Superior temporal gyrus (tissue), 1 donor: ENCODE measurements at regions not wholly inside any gene's neighbourhood (a gene's known extent, or its start where the extent isn't known, plus 50 kb on each side); places are given as distances from the start of the nearest gene placed in this dataset.
"Not testable (repeated sequence)": the region's sequence is repeated elsewhere in the genome, so short reads cannot be mapped to it uniquely, and the experiment has no call there.

Experiments
- DNase-seq: peaks from one replicate; pipeline ENCODE4 v3.0.0-alpha.2; 2016; ENCODE audit errors: extremely low spot score

DNA sequence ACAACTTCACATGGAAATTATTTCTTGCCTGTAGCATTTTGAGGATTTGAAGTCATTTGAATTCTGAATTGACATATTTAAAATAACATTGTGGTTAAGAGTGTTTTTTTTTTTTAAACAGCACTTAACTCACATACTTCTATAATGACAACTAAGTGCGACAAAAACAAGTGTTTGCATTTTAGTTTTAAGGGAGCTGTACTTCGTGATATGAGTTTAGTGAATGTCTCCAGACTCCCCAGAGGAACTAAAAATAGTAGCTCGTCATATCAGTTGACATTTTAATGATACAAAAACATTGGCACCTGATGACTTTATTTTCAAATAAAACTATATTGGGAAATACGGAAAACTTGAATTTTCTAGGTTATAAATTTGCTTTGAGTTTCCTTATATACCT lies 389.6 kb upstream of the MON1B start:
- DNase-seq, result no peak

DNA sequence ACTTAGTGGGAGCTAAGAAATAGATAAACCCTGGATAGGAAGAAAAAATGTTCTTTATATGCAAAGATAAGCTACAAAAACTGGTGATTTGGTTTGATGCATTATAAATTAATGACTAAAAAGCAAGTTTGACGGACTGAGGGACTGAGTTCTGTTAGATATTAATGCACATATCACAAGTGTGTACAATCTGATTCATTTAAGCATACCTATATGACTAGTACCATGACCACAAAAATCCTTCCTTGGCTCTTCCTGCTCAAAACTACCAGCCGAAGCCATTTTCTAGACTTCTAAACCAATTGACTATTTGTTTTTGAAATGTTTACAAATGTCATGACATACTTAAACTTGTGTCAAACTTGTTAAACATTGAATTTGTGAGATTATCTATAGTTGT lies 374.5 kb upstream of the MON1B start:
- no peak for DNase-seq

DNA sequence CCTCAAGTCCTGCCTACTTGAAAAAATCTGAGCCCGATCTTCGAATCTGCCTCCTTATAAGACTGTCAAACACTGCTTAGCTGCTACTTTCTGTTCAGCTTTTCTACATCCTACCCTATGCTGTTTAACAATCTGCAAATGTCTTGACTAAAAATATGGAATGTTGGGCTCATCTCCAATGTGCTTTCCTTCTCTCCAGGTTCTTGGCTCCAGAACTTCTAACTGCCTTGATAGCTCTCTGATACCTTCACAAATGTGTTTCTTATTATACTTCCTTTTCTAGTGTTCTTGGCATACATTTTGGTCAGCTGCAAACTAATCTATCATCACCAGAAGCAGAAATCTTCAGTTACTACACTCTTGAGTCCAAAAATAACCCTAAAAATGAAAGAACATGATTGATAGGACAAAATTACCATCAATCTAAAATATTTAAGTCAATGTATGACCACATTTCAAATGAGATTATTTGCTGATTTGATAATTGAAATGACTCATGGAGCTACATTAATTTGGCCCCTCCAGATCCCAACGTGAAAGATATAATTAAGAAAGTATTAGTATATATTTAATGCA lies 372.3 kb upstream of the MON1B start:
- peak; percentile 52 for DNase-seq

DNA sequence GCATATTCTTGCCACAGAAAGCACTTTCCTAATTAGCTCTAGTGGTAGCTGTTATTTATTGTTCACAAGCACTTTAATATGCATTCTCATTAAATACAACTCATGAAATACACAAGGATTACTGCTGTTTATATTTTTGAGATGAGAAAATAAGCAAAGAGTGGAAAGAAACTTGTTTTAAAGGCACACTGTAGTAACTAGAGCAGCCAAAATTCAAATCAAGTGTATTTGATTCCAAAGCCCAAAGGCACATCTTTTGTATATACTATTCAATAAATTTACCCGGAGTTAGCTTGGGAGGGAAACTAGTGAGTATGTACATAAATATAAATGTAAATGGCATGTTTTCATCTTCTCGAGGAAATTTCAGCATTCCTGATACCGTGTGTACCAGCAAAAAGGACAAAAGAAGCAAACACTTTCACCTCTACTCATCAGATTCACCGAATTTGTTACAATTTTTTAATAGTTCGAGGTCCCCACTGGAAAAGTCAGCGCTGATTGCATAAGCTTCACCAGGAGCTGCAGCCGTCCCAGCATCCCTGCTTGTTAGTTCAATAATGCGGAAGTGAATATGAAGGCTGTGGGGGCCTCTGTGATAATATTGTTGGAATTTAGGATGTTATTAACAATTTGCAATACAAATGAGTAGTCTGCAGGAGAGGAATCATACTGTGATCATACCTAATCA lies 371.6 kb upstream of the MON1B start:
- DNase-seq, result no peak

DNA sequence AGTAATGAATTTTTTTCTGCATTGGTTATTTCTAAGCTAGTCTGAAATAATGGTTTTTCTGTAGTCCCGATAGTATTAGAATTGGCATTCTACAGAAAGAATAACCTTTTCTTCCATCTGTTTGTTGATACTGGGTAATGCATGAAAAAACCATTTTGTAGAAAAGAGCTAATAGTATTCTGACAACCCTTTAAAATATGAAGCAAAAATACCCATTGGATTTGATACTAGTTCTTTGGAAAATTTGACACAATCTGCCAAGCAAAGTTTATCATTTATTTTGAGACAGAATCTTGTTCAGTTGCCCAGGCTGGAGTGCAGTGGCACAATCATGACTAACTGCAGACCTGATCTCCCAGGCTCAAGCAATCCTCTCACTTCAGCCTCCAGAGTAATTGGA lies 366.8 kb upstream of the MON1B start:
- no peak for DNase-seq

DNA sequence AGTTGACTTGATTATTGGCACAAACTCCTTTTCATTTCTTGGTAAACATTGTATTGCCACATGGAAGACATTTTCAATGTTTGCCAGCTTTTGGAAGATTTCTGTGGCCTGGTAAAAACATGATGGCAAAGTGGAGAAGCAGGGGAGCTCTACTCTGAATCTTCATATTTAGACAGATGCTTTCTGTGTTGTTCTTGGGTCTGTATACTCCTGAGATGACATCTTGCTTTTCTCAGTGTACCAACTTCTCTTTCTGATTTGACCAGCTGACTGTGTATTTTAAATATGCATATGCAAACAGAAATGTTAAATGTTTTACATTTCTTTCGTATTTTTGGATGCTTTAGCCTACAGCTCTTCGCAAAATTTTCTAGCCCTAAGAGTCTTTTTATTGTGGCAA lies 366.2 kb upstream of the MON1B start:
- DNase-seq, result no peak

DNA sequence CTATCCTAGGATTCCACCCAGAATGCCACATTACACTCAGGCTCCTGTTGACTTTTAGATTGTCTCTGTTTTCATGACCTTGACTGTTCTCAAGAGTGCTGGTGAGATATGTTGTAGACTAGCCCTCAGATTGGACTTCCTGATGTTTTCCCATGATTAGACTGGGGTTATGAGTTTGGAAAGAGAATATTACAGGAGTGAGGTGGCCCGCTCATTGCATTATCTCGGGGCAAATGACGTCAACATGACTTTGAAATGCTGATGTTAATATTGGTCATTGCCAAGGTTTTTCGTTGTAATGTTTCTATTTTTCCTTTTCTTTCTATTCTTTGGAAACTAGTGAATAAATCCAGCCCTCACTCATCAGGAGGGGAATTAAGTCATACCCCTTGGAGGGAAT lies 355.7 kb upstream of the MON1B start:
- DNase-seq, result no peak

DNA sequence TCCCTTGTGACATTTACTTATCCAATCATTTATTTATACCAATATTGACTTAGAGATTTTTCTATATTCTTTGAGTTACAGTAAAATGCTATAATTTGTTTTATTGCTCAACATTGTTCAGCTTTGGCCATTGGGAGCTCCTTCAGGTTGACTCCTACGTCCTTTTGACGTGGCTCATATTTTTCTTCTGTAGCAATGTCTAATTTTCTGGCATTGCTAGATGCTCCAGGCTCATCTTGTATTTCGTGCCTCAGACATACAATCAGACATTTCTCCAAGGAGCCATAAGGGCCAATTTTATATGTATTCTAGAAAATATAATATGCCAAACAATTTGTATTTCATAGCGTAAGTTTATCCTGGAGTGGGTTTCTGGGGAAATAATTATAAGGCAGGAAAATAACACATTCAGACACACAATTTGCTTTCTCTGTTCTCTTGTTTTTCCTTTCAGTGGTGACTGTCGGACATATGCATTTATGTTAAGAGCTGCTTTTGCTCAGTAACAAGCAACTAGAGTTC lies 355.1 kb upstream of the MON1B start:
- DNase-seq, result no peak

DNA sequence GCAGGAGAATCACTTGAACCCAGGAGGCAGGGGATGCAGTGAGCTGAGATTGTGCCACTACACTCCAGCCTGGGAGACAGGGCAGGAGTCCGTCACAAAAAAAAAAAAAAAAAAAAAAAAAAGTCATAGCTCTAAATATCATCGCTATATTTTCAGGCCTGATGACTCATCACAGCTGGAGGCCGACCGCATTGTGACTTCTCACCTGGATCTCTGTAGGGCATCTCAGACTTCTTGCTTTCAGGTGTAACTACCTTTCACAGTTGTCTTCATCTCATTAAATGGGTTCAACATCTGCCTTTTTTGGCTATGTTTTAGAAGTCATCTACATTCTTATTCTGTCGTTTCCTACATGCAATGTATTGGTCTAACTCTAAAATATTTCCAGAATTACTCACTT lies 353.1 kb upstream of the MON1B start:
- DNase-seq, result no peak

DNA sequence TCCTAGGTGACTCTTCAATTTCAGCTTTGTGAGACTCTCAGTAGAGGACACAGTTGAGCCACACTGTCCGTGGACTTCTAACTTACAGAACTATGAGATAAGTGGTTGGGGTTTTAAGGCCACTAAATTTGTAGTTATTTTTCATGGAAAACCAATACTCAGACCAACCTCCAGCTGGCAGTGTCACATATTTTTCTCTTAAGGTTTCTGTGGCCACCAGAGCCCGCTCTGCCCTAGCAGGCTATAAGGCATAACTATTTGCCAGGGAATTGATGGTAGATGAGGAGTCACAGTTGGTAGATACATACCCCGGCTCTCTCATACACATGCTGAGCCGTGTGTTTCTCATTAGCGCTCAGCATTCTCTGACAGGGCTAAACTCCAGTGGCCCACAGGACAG lies 336.8 kb upstream of the MON1B start:
- DNase-seq, result no peak

DNA sequence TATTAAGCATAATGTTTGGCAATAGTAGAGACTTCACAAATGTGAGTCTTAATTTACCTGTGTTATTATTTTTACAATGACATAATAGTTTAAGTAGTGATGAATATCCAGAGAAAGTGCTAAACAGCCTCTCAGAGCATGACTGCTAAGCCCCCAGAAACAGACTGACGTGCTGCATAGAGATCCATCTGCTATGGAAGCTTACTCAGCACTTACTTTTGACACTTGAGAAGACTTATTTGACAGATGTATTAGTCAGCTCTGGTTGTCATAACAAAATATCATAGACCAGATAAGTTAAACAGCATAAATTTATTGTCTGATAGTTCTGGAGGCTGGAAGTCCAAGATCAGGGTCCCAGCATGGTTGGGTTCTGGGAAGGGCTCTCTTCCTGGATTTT lies 334.9 kb upstream of the MON1B start:
- DNase-seq, result no peak

DNA sequence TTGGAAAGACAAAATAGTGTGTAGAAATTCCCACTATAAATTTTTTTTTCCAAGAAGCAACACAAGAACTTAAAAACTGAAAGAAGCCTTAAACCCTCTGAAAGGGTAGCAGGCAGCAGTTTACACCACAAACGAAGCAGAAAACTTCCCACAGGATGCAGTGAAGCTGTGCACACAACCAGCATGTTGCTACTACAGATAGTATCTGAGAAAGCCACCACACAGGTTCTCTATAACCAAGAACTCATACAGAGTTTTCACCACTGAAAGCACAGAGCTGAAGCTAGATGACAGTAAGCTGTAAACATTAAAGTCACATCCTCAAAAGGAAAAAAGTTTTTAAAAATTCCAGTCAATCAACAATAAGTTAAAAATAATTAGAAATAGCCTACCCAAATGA lies 333.6 kb upstream of the MON1B start:
- no peak for DNase-seq

DNA sequence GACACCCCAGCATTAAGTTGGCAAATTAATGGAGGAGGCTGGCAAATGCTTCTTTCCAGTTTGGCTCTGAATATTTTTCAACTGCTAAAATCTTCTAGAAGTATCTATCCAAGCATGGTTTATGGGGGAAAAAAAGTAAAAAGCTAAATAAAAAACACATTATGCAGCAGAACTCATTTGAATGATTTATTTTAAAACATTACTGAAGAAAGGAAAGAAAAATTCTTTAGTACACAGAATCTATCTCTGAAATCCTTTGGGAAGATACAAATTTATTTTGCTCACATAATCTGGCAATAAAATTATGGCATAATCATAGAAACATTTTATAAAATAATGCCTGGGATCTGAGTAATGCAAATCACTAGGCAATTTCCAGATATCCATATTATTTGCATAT lies 328.1 kb upstream of the MON1B start:
- no peak for DNase-seq

DNA sequence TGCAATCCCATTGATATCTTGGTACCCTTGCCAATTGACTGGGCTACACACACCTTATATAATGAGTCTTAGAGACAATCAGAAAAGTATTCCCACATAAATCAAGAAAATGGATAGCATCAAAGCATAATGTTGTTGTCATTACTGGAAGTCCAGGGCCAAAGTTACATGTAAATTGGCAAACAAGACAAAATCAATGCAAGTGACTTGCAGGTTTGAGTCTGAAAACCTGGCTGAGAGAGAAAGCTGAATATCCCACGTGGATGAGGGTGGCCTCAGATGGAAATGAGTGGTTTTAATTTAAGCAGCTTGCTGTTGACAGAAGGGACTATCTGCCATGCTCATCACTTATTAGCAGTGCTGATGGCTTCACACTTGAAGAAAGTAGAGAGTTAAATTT lies 324.0 kb upstream of the MON1B start:
- no peak for DNase-seq

DNA sequence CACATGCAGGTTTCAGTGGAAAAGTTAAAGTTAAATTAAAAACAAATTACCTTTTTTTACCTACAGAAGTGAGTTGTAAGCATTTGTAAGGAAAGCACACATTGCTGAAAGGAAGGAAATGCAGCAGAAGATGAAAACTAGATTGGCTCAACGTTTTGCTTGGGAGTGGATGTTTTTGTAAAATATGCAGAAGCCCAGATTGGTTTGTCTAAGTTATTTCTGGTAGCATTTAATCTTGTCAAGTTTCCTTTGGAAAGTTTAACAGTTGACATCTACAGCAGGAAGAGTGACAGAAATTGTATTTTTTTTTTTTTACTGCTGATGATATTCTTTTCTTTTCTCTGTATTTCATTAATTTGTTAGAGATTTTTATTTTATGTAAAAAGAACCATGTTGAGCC lies 315.1 kb upstream of the MON1B start:
- DNase-seq, result no peak

DNA sequence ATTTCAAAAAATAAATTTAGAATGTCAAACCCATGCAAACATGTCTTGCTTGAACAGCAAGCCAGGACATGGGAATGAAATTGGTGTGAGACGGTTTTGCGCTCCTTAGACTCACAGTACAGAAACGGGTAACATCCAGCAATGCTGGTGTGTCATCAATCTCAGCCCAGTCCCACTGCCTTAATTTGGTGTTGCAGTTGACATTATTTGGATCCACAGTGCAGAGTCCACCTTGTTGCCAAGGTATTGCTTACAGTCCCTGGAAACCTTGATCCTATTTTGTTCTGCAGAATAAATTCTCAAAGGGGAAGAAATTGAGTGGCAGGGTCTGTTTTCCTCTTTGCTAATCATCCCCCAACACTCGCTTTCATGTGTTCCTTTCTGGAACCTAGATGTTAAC lies 311.6 kb upstream of the MON1B start:
- DNase-seq, result no peak

DNA sequence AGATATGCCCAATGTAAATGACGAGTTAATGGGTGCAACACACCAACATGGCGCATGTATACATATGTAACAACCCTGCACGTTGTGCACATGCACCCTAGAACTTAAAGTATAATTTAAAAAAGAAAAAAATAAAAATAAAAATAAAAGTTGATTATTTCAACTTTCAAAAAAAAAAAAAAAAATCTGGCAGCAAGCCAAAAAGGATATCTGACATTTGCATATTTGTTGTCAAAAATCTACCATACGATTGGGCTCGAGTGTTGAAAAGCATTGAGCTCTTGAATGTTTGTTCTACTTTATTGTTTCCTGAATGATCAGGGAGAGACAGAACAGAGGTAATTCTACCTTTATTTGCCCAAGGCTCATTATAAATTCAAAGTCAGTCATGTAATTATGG lies 310.5 kb upstream of the MON1B start:
- not testable (repeated sequence) for DNase-seq

DNA sequence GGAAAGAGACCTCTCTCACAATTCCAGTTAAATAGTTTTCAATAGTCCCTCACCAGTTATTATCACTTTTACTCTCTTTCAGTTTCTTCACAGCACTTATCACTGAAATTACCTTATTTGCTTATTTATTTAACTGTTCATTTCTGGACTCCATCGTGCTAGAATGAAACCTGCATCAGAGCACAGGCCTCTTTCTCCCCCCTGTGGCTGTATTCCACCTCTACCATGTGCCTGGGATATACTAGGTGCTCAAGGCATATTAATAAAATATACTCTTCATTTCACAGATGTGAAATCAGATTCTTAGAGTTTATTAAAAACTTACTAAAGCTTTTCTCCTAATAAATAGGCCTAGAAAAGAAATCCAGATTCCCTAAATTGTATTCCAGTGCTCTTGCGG lies 308.9 kb upstream of the MON1B start:
- no peak for DNase-seq

DNA sequence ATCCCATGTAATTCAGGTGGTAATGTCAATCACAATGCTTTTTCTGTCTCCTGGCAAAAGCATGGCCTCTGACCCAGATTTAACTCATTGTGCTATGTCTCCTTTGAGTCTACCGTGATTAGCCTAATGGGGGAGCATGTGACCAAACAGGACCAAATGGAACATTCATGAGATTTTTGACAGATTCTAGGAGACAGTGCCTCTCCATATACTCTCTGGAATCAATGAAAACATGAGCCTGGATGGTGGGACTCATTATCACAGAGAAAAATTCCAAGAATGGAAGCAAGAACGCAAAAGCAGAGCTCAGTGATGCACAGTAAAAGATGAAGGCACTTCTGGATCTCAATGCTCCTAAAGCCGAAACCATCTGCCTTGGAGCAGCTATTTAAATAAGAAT lies 307.9 kb upstream of the MON1B start:
- no peak for DNase-seq

DNA sequence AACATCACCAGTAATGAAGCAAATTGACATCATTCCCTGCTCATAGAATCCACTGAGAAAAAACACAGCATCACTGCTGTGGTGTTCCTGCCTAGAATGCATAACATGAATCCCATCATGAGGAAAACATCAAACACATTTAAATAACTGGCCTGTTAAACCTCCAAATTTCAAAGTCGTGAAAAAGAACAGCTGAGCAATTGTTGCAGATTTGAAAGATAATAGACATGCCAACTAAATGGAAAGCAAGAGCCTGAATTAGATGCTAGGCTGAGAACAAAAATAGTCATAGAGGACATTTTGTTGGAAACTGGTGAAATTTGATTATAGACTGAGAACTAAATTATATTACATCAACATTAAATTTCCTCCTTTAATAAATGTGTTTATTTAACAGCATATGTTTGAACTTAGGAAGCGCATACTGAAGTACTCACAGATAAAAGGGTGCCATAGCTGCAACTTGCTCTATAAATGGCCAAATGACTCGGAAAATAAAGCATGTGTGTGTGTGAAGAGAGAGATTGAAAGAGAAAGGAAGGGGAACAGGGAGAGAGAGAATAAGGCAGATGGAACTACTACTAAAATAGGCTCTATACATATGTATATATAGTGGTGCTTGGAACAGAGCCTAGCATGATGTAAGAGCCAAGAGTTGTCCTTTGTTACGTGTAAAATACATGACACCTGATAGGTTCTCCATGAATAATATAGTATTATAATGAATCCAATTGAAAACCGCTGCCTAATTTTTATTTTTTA lies 305.0 kb upstream of the MON1B start:
- peak; percentile 74 for DNase-seq

DNA sequence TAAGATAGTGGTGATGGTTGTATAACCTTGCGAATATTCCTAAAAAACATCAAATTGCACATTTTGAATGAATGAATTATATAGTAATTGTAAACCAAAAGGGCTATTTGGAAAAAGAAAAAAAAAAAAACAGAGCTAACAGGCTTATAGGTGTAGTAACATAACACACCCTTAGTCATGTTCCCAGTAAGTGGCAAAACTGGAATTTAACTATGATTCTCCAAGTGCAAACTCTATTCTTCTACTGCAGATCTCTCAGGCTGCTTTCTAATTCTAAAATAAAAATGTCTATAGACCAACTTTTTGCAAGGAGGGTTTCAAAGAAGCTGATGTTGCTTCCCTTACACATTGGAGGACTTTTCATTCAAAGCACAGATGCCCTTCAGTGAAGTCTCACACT lies 293.2 kb upstream of the MON1B start:
- DNase-seq, result peak; percentile 45

DNA sequence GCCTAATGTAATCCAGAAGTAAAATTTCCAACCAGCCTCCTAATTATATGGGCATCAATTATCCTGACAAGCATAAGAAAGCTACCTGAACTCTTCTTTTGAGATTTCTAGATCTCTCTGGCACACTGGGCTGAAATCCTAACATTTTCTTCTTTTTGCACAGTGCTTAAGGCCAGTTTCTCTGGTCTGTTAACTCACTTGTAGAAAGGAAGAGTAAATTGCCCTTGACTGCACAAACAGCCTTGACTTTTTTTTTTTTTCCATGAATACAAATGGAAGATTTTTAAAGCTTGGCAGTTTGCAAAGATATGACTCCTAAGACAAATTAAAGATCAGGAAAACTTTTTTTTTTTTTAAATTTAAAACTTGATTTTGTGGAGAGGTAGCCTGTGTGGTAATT lies 291.2 kb upstream of the MON1B start:
- no peak for DNase-seq
